Left forelimb (tissue), 1 donor: ENCODE measurements at regions not wholly inside any gene's neighbourhood (a gene's known extent, or its start where the extent isn't known, plus 50 kb on each side); places are given as distances from the start of the nearest gene placed in this dataset.

Experiments
- DNase-seq: peaks from one replicate; pipeline ENCODE4 v3.0.0-alpha.2; 2018; ENCODE audit warnings: low spot score

- no peak for DNase-seq
Measured at GRCh38 chr13:80131204-80131603, 209.7 kb downstream of the SPRY2 start.

DNA sequence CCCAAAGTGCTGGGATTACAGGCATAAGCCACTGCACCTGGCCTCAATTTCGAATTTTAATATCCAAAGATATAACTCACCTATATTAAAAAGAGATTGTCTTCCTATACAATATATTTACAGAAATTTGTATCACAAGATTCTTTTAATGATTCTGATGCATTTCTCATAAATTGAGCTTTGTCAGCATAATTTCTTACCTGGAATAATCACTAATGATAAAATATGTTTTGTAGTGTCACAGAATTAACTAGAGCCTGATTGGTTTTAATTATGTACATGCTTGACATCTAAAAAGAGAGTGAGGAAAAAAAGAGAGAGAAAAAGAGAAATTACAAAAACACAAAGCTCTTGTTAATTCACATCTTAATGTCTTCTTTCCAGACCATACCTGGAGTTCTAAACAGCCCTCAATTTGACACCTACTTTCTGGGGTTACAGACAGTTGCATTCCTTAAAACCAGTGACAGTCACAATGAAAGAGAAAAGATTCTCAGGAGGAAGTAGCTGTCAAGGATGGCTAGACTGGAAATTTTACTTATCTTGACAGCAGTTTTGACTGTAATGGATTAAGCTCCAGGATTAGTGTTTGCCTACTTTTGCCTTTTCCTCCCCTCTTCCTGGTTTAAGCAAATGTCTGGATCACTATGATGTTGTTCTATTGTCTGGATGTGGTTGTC lies 214.4 kb downstream of the SPRY2 start:
- DNase-seq, result no peak

DNA sequence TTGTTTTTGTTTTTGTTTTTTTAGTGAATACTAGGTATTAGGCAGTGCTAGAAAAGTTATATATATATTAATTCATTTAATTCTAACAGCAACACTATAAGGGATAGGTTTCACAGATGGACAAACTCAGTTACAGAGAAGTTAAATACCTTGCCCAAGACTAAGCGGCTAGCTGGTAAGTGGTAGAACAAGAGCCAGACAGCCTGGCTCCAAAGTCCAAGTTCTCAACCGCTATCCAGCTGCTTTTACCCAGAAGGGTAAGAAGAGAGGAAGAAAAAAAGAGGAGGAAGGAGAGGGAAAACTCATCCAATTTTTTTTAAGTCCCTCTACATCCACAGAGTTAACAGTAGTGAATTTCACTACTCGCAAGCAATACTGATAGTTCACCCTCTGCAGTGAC lies 217.0 kb downstream of the SPRY2 start:
- no peak for DNase-seq

- DNase-seq, result no peak
Measured at GRCh38 chr13:80121038-80121437, 219.9 kb downstream of the SPRY2 start.

- DNase-seq, result no peak
Measured at GRCh38 chr13:80118506-80118905, 222.4 kb downstream of the SPRY2 start.

DNA sequence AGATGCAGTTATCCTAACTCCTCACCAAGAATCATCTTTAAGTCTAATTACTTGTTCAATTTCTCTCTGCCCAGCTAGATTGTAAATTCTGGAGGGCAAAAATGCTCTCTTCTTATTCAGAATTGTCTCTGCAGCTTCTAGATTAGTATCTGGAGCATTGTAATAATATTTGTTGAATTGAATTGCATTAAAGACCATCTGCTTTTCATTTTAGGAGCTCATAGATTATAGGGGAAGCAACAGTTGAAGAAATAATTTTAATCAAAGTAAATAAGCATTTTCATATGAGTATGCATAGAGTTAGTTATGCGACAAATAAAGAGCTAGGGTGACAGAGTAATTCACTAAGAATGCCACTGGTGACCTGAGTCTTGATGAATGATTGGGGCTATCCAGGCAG lies 222.8 kb downstream of the SPRY2 start:
- no peak for DNase-seq

- no peak for DNase-seq
Measured at GRCh38 chr13:80117515-80117914, 223.4 kb downstream of the SPRY2 start.

DNA sequence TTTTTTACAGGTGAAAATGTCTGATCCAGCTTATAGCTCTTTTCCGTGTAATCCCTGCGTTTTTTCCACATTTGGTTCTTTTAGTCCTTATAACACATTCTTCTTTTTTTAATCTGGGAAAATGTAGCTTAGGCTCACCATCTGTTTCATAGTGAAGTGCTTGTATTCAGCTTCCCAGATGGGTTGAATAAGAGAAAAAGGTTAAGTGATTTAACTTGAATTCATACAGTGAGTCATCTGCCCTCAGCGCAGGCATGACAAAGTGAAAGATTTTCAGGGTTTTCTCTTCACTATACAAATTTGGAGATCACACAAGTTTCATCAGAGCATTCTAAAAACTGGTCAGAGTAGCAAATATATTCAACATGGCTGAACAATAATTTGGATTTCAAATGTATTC lies 224.8 kb downstream of the SPRY2 start:
- DNase-seq, result no peak

GRCh38 chr13:80115616-80116015 lies 225.3 kb downstream of the SPRY2 start:
- DNase-seq, result no peak

DNA sequence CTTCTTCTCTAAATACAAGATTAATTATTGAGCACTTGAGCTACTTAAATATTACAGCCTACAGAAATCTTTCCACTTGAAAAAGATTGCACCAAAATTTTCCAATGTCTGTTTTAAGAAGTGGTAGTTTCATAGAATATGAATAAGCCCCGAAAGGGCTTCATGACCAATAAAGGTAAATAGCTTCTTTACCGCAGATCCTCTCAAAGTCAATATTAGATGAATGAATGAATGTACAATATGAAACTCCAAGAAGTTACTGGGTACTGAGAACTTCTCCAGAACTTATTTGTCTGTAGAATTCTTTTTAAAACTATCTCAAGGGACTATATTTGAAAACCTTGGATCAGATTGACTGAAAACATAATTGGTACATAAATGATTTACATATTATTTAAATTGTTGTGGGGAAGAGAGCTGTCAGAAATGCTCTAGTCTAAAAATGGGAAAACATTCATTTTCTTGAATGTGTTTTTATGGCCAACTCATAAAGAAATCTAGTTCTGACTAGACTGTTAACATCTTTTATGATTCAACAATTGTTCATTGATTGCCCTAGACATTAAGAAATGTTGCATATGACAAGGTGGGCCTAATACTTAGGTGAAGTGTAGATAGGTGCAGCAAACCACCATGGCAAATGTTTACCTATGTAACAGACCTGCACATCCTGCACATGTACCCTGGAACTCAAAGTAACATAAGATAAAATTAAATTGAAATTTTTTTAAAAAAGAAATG lies 227.0 kb downstream of the SPRY2 start:
- DNase-seq, result no peak

- DNase-seq, result no peak
Measured at GRCh38 chr13:80109303-80109702, 231.6 kb downstream of the SPRY2 start.

DNA sequence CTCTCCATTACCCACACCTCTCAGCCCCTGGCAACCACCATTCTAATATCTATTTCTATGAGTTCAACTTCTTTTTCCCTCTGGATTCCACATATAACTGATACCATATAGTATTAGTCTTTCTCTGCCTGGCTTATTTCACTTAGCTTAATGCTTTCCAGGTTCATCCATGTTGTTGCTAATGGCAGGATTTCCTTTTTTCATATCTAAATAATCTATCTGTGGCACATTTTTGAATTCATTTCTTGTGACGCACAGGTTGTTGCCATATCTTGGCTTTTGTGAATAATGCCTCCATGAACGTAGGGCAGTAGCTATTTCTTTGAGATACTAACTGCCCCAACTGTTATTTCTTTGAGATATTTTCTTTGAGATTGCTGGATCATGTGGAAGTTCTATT lies 235.6 kb downstream of the SPRY2 start:
- DNase-seq, result no peak

GRCh38 chr13:80101040-80101439 lies 239.9 kb downstream of the SPRY2 start:
- DNase-seq, result no peak

DNA sequence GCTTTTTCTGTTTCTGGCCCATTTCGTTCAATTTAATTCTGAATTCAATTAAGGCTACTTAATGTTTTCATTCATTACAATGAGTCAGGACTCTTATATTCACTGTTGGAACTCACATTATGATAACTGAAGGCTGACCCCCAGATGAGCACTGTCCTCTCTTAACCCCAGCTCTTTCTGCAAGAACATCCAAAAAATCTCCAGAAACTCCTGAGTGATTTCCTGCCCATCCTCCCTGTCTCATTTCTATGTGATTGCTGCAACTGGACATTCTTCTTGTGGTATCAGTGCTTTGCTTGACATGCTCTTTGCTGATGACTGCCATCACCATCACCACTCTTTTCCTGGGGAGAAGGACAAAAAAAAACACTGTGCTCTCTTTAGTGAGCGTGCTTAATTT lies 240.3 kb downstream of the SPRY2 start:
- no peak for DNase-seq

GRCh38 chr13:80097561-80097960 lies 243.4 kb downstream of the SPRY2 start:
- DNase-seq, result no peak

GRCh38 chr13:80096383-80096782 lies 244.5 kb downstream of the SPRY2 start:
- no peak for DNase-seq

DNA sequence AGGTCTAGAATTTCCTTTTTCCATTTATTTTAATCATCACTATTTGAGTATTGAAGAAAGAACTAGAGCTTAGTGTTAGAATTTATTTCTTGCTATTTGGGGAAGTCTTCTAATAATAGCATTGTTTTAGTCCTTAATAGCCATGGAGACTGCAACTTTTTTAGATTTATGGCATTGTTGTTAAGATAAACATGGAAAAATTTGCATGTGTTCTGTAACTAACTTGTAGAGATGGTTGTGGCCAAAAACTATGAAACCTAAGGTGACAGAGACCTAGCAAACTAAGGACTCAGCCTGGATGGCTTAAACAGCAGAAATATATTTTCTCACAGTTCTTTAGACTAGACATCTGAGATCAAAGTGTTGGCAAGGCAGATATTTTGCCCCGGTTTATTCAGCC lies 246.4 kb downstream of the SPRY2 start:
- DNase-seq, result no peak

DNA sequence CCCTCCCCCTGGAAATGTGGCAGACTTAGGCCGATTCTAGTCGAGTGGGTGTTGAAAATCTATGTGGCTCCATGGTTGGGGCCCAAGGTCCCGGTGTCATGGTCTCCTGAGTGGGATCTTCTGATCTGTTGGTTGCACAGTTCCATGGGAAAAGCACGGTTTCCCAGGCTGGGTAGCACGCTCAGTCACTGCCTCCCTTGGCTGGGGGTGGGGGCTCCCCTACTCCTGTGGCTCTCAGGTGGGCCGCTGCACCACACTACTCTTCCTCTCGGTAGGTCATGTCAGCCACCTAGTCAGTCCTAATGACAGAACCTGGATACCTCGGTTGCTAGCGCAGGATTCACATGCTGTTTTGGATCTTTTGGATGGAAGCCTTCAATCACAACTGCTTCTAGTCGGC lies 247.0 kb downstream of the SPRY2 start:
- DNase-seq, result no peak

DNA sequence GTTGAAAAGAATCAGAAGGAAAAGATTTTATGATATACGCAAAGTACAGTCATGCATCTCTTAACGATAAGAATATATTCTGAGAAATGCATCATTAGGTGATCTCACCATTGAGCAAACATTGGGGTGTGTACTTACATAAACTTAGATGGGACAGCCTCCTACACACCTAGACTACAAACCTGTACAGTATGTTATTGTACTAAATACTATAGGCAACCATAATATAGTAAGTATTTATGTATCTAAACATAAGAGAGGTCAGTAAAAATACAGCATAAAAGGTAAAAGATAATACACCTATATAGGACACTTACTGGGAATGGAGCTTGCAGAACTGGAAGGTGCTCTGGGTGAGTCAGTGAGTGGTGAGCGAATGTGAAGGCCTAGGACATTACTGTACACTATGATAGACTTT lies 254.6 kb downstream of the SPRY2 start:
- DNase-seq, result no peak

DNA sequence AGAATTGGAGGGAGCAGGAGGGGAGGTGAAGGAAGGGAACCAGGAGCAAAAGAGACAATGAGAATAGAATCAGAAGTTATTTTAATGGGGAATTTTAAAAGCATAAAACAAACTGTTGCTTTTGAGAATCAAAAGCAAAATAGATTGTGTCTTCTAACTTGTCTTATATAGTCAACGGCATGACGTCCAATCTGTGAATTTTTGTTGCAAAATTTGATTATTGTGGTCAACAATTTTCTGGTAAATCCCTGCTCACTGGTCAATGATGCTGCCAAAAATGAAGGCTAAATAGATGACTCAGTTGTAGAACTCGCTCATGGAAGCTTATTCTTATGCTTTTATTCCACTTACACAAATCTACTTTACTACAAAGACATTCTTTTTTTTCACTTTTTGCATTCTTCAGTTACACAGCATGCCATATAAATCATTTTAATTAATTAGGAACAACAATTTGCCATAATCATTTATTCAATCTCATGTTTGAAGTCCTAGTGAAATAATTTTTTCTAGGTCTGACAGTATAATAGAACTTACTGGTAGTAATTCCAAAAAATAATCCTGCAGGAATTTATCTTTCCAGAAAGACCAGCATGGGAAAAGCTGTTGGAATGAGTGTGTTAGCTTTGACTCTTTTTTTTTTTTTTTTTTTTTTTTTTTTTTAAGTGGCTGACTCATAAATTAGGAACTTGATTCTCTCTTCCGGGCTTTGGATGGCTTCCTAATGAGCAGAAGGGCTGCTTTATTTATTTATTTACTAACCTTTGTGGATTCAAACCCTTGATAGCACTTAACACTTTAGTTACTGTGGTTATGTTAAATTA lies 256.9 kb downstream of the SPRY2 start:
- DNase-seq, result no peak

- no peak for DNase-seq
Measured at GRCh38 chr13:80083081-80083852, 257.7 kb downstream of the SPRY2 start.

- DNase-seq, result no peak
Measured at GRCh38 chr13:80082396-80083080, 258.4 kb downstream of the SPRY2 start.
